RWPE1 (cell line): ENCODE measurements at regions not wholly inside any gene's neighbourhood (a gene's known extent, or its start where the extent isn't known, plus 50 kb on each side); places are given as distances from the start of the nearest gene placed in this dataset.

Experiments
- CTCF ChIA-PET: fragments of 350-600 bp; sonication (Branson Sonifier 250); formaldehyde crosslinking; extraction: SDS; loops from one replicate; lab custom pipeline; 2021; lab: Yijun Ruan, JAX
- POLR2A ChIA-PET: fragments of 400-600 bp; formaldehyde crosslinking; extraction: SDS; loops from one replicate; lab custom pipeline; 2020; ENCODE audit warnings: antibody characterized with exemption; ENCODE audit not compliant: low non-redundant PET; lab: Yijun Ruan, JAX
- DNase-seq: peaks from one replicate; pipeline ENCODE4 v3.0.0; 2012; ENCODE audit warnings: low spot score
- H3K27ac ChIP-seq: fragments of 450-650 bp; 2 replicates; pipeline ENCODE4 v1.5.1; 2017
- TF ChIP-seq, protein P1 (sequence below): fragments of 450-650 bp; conservative IDR thresholded peaks from 2 replicates; pipeline ENCODE4 v1.5.1; 2017; ENCODE audit warnings: low read depth, mild to moderate bottlenecking

DNA sequence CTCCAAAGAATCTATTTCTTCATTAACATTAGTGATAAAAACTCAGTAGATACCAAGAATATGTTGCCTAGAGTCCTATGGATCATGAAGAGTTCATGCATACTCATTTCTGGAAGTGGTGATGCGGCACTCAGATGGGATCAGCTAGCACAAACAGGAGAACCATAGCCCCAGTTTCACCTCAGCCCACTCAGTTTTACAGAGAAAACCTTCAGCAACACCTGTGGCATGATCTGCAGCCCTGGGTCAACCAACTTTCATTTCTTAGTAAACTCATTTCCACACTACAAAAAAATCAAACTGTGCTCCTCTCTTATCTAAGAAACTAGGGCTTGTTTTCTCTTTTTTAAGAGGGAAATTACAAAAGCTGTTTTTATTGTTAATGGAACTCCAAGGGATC, 569.4 kb downstream of the CCDC85A start:
- no peak for DNase-seq
- no peak overlapping the region for H3K27ac ChIP-seq
- ChIA-PET CTCF (interaction anchor here (0.8 kb wide), 1 partner anchor 565 kb away, joined by 3 read pairs; no protein-coding TSS in a partner anchor), POLR2A (no interaction called here)
- TF ChIP-seq, protein P1, sequence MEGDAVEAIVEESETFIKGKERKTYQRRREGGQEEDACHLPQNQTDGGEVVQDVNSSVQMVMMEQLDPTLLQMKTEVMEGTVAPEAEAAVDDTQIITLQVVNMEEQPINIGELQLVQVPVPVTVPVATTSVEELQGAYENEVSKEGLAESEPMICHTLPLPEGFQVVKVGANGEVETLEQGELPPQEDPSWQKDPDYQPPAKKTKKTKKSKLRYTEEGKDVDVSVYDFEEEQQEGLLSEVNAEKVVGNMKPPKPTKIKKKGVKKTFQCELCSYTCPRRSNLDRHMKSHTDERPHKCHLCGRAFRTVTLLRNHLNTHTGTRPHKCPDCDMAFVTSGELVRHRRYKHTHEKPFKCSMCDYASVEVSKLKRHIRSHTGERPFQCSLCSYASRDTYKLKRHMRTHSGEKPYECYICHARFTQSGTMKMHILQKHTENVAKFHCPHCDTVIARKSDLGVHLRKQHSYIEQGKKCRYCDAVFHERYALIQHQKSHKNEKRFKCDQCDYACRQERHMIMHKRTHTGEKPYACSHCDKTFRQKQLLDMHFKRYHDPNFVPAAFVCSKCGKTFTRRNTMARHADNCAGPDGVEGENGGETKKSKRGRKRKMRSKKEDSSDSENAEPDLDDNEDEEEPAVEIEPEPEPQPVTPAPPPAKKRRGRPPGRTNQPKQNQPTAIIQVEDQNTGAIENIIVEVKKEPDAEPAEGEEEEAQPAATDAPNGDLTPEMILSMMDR: no peak

DNA sequence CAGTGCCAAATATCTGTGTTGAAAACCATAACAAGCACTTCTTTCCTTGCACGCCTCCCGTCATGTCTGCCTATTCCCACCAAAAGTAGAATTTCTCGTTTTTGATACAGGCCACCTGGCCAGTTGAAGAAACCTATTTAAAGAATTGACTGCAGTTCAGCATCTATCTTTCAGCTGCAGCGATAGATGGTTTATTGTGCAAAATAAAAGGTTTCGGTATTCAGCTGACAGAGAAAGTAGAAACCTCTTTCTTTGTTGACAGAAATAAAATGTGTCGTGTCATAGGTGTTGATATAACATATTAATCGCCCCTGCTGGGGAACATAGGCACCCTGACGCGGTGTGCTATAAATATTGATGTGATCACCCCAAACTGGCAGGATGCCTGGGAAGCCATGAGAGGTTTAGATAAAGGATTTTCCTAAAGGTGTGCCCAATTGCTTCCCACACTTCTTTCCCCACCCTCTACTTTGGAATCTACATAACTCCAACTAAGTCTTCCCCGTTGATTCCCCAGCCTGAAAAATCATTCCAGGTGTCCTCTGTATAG, 570.4 kb downstream of the CCDC85A start:
- DNase-seq: no peak
- ChIA-PET POLR2A (no interaction called here), CTCF (no interaction called here)
- H3K27ac ChIP-seq: no peak overlapping the region
- TF ChIP-seq, protein P1: no peak

DNA sequence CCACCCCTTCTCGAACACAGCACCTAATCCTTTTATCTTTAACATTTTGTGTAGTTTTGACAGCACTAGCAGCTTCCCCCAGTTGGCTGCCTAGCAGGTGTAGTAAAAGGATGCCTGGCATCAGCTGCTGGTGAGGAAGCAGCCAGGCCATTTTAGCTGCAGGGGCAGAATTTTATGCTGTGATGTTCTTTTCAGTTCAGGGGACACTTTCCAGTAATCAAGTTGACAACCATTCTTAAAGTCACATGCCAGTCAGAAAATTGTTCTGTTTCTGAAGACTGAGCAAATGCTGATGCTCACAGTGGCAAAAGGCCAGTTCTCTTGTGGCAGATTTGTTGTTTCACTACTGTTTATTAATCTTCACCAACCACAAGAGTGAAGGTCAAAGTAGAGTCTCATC, 570.8 kb downstream of the CCDC85A start:
- CTCF ChIA-PET: no interaction called here
- POLR2A ChIA-PET: no interaction called here
- DNase-seq: no peak
- H3K27ac ChIP-seq: no peak overlapping the region
- TF ChIP-seq, protein P1: no peak

DNA sequence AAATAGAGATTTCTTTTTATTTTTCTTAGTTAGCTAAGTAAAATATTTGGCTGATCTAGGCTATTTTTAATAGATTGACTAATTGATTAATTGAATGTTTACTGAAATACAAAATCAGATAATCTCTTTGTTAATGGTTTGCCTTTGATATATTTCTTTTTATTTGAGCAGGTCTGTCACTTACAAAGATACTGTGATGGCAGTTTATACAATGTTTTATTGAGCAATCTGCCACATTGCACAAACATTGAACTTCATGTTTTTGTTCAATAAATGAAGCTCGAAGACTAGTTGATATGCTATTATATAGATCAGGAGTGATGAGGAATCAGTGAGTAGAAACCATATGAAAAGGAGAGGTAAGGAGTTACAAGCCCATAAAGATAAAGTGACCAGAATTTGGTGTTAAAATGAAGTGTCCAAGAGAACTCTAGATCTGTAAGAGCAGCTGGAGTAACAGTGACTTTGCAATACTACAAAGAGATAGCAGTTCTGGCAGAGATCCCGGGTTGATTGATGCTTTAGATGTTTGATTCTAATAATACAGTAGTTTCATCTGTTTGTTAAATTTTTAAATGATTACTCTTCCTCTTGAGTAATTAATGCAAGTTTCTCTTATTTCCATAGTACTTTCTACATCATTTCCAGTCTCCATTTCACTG, 574.2 kb downstream of the CCDC85A start:
- TF ChIP-seq, protein P1: no peak

DNA sequence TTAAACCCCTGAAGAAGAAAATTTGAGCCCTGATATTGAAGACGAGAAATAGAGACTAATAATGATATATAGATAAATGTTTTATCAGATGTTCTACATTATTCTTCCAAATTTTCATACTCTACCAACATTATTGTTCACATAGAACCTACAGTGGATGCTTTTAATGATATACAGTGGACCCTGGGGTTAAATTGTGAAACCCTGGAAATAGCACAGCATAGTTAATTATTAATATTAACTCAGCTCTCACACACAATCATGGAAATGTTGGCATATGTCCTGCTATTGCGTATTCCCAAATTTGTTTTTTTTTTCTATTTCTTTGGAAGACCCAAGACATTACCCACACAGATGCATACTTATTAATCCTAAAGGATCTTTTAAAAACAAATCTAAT, 579.9 kb downstream of the CCDC85A start:
- TF ChIP-seq, protein P1: no peak
- no peak overlapping the region for H3K27ac ChIP-seq
- no peak for DNase-seq
- ChIA-PET CTCF (no interaction called here), POLR2A (no interaction called here)

More for the DNA sequence above, 574.2 kb downstream of the CCDC85A start:
- POLR2A ChIA-PET: no interaction called here
- H3K27ac ChIP-seq: no peak overlapping the region
- CTCF ChIA-PET: no interaction called here
- DNase-seq: no peak

DNA sequence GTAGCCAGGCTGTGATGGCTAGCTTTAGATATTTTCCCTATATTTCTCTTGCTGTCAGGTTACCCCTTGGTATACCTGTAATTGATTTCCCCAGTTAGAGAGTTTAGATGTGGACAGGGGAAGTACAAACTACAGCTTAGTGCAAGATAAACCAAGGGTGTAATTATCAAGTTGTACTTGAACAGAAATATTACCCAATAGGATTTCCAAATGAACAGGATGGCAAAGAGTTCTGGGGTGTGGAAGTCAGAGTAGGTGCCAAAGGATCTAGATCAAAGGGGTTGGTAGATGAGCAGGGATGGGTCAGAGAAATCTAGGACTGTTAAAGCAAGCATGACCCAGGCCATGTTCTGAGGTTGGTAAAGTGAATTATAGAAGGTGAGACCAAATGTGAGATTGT, 585.2 kb downstream of the CCDC85A start:
- ChIA-PET POLR2A (no interaction called here), CTCF (no interaction called here)
- TF ChIP-seq, protein P1: no peak
- DNase-seq: no peak
- H3K27ac ChIP-seq: no peak overlapping the region
